Retinal pigment epithelial cell (primary cell): ENCODE measurements at regions not wholly inside any gene's neighbourhood (a gene's known extent, or its start where the extent isn't known, plus 50 kb on each side); places are given as distances from the start of the nearest gene placed in this dataset.

ENCODE experiments used
- DNase-seq: peaks from one replicate; pipeline ENCODE4 v3.0.0-alpha.2; 2010; ENCODE audit warnings: low read depth
- H3K4me3 ChIP-seq: 2 replicates; pipeline ENCODE4 v1.5.1; 2011; ENCODE audit warnings: mild to moderate bottlenecking, low read length, control low read depth, moderate library complexity
- TF ChIP-seq, protein P1 (sequence below): conservative IDR thresholded peaks from 2 replicates; pipeline ENCODE4 v1.5.1; 2011; ENCODE audit warnings: low read depth, low read length, control low read depth, inconsistent platforms

DNA sequence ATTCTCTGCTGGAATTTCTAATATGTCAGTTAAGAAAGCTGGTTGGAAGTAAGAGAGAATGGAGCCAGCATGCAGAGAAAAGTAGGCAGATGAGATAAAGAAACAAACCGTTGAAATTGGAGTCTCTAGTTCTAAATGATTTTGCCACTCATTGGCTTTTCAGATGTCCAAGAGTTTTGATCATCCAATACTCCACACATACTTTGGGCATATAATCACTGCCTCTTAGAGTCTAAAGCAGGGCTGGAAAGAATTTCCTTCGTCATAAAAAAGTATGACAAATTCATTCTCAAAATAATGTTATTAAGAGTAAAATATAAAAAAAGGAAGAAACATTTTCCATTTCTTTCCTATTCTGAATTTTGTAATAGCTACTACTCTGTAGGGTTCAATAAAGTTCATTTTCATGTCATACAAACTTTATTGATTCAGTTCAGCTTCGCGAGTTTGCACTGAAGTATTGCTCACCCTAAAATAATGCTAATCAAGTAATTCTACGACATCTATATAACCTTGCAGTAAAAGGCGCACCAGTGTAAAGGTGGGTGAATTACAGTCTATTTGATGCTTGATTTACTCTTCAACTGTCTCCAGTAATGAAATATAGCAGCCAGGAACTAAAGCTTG, 1556.6 kb downstream of the NCAM2 start:
- TF ChIP-seq, protein P1, sequence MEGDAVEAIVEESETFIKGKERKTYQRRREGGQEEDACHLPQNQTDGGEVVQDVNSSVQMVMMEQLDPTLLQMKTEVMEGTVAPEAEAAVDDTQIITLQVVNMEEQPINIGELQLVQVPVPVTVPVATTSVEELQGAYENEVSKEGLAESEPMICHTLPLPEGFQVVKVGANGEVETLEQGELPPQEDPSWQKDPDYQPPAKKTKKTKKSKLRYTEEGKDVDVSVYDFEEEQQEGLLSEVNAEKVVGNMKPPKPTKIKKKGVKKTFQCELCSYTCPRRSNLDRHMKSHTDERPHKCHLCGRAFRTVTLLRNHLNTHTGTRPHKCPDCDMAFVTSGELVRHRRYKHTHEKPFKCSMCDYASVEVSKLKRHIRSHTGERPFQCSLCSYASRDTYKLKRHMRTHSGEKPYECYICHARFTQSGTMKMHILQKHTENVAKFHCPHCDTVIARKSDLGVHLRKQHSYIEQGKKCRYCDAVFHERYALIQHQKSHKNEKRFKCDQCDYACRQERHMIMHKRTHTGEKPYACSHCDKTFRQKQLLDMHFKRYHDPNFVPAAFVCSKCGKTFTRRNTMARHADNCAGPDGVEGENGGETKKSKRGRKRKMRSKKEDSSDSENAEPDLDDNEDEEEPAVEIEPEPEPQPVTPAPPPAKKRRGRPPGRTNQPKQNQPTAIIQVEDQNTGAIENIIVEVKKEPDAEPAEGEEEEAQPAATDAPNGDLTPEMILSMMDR: no peak
- DNase-seq: no peak
- H3K4me3 ChIP-seq: no peak overlapping the region

- TF ChIP-seq, protein P1: no peak
- DNase-seq: no peak
- H3K4me3 ChIP-seq: no peak overlapping the region
These were observed 1558.6 kb downstream of the NCAM2 start for GRCh38 chr21:22556829-22557228.

DNA sequence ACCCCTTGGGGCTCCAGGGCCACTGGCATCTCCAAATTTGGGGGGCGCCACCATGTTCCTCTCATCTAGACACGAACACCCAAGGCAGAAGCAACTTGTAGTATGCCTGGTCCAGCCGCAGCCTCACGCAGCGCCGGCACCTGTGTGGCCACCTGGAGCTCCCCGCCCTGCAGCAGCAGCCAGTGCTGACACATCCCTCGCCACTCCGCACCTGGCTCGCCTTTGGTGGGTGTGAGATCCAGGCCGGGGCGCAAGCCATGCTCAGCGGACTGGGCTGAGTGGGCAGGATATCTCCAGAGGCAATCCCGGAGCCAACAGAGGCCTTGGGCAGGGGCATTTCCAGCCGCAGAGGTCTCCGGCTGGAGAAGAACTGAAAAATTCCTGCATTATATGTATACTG, 1563.7 kb downstream of the NCAM2 start:
- no peak for DNase-seq
- TF ChIP-seq, protein P1: no peak
- H3K4me3 ChIP-seq: no peak overlapping the region

GRCh38 chr21:22573834-22574233, 1575.6 kb downstream of the NCAM2 start:
- DNase-seq: no peak
- TF ChIP-seq, protein P1: no peak
- H3K4me3 ChIP-seq: no peak overlapping the region

GRCh38 chr21:22575165-22575584, 1577.0 kb downstream of the NCAM2 start:
- DNase-seq: peak; percentile 75
- TF ChIP-seq, protein P1: peak; percentile 72
- H3K4me3 ChIP-seq: peak overlapping the region; percentile 35

GRCh38 chr21:22579741-22580140, 1581.5 kb downstream of the NCAM2 start:
- DNase-seq: no peak

GRCh38 chr21:22582026-22582425, 1583.8 kb downstream of the NCAM2 start:
- H3K4me3 ChIP-seq: no peak overlapping the region
- TF ChIP-seq, protein P1: no peak
- peak; percentile 31 for DNase-seq

More at GRCh38 chr21:22579741-22580140, 1581.5 kb downstream of the NCAM2 start:
- no peak overlapping the region for H3K4me3 ChIP-seq
- TF ChIP-seq, protein P1: no peak
